HG02973 (cell line): ENCODE measurements at regions not wholly inside any gene's neighbourhood (a gene's known extent, or its start where the extent isn't known, plus 50 kb on each side); places are given as distances from the start of the nearest gene placed in this dataset.

ENCODE experiments used
- ATAC-seq: cut with Tn5 transposase; IDR thresholded peaks from one replicate; pipeline ENCODE4 v1.9.1; 2021; ENCODE audit warnings: moderate library complexity; ENCODE audit not compliant: unreplicated experiment

DNA sequence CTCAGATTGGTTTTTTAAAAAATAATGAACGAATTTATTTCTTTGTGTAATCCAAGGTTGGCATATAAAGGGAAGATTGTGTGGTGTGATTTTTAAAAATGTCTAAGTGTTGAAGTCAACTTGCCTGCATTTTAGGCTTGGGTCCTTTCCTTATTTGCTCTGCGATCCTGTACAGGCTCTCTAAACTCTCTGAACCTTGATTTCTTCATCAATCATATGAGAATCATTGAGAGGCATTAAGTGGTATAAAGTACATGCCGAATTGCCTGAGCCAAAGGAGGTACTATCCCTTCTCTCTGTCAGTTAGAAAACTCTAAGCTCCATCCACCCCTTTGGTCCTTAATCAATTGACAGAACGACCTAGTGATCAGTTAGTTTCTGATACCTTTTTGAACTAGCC lies 440.4 kb upstream of the MEX3C start:
- ATAC-seq: no peak

GRCh38 chr18:51639541-51639940 lies 442.1 kb upstream of the MEX3C start:
- no peak for ATAC-seq

GRCh38 chr18:51643483-51643882 lies 446.0 kb upstream of the MEX3C start:
- ATAC-seq: no peak

DNA sequence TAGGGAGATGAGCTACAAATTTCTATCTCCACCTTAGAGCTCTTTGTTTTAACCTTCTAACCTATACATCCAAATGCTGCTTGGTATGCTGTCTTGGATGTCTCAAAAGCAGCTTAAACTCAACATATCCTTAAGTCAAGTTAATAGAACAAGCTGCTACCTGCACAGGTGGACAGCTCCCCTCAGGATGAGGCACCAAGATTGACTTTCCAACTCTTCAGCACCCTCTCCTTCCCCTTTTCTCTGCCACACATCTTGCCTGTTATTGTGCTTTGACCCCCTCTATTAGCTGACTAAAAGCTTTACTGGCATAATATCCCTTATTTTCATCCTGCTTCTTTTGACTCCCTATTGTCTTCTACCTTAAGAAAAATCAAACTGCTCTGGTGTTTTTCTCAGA lies 448.1 kb upstream of the MEX3C start:
- no peak for ATAC-seq

DNA sequence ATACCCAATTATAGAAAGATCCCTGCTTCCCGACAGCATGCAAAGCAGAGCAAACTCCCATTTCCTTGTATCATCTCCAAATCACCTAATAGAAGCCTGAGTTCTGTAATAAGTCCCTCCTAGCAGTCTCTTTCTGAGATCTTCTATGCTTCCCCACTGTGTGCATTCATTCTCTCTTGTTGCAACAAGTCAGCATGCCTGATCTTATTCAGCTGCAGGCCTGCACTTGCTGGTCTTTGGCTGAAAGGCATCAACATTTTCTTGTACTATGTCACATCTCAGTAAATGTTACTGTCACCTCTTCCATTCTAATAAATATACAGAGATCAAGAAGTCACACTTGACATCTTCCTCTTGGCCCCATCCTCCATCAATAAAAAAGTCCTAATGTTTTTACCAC lies 449.9 kb upstream of the MEX3C start:
- ATAC-seq: no peak

DNA sequence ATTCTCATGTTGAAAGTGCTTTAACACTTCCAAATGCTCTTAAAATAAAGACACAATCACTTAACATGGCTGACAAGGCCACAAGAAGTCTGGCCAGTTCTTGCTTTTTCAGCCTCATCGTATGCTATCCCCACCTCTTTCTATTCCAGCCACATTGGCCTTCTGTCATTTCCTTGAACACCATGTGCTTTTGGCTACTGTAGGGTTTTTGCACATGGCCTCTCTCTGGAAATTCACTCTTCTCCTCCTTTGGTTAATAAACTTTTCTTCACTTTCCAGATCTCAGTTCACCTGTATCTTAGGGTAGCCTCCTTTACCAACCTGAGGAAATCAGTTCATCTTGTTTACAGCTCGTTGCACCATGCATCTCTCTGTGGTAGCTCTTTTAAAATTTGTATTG lies 450.5 kb upstream of the MEX3C start:
- ATAC-seq: no peak

- no peak for ATAC-seq
Measured at GRCh38 chr18:51649796-51650195, 452.3 kb upstream of the MEX3C start.

DNA sequence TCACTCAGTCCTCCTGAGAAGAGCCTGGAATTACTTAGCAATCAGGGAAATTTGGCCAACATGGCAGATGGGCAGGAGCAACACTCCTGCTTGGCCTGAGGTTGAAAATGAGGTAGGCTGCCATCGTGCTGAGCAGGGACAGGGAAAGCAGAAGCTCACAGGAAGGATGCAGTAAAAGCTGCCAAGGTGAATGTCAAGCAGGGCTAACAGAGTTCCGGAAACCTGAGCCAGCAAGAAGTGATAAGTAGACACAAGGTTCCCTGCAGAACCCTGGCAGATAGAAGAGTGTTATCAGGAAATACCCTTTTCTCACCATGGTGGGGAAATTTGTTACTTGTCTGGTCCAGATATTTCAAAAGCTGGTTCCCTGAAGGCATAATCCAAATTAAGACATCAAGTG lies 454.3 kb upstream of the MEX3C start:
- ATAC-seq: no peak

DNA sequence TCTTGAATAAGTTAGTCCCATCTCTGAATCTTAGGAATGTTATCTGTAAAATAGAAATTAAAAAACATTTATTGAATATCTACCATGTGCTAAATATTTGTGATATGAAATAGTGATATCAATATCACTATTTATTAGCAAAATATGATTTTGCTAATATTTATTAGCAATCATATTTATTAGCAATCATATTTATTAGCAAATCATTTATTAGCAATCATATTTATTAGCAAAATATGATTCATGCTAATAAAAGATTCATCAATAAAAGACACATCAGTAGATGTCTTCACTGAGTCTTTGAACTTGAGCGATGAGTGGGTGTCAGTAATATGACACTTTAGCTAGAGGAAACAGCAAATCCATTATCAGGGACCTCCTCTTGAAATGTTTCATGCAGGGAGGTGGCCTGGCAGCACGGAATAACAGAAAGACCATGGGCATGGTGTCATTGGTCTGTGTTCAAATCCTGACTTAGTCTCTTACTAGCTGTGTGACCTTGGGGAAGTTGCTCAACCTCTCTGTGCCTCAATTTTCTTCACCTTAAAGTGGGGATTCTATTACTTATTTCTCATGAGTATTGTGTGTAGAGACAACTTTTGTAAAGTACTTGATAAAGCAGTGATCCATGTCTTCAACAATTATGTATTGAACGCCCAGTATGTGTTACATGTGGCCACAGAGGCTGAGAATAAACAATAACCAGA lies 456.2 kb upstream of the MEX3C start:
- no peak for ATAC-seq

GRCh38 chr18:51654488-51655326 lies 457.2 kb upstream of the MEX3C start:
- ATAC-seq: peak; percentile 65

- peak; percentile 84 for ATAC-seq
Measured at GRCh38 chr18:51655327-51655698, 457.8 kb upstream of the MEX3C start.

DNA sequence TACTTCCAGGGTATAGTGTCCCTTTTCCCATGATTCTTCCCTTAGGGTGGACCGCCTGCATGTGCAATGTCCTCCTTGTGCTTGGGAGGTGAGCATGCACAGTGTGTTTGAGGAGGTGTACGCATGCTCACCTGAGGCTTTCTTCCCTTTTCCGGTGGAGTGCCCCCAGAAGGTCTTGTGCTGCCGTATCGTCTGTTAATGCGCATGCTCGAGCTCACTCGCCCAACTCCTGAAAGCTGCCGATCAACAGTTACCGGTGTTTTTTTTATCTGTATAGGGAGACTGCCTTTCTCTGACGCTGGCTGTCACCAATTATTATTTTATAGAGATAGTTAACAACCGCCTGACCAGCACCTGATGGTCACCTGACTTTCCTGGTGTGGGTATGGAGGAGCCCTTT lies 458.8 kb upstream of the MEX3C start:
- ATAC-seq: no peak

- ATAC-seq: no peak
Measured at GRCh38 chr18:51658436-51658835, 461.0 kb upstream of the MEX3C start.

- no peak for ATAC-seq
Measured at GRCh38 chr18:51659781-51660180, 462.3 kb upstream of the MEX3C start.

GRCh38 chr18:51660188-51660715 lies 462.8 kb upstream of the MEX3C start:
- ATAC-seq: no peak

DNA sequence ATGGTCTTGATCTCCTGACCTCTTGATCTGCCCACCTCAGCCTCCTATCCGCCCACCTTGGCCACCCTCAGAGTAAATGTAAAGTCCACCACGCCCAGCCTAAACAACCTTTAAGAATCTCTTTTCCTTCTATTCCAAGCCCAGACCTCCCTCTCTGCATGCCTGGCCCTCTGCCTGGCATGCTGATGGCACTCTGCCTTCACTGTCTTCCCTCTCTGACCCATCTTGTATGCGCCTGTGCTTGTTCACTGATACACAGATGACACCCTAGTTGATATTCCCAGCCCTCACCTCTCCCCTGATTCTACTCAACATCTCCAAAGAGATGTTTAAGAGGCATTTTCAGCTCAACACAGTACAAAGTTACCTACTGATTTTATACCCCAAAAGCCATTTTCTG lies 466.8 kb upstream of the MEX3C start:
- ATAC-seq: no peak

DNA sequence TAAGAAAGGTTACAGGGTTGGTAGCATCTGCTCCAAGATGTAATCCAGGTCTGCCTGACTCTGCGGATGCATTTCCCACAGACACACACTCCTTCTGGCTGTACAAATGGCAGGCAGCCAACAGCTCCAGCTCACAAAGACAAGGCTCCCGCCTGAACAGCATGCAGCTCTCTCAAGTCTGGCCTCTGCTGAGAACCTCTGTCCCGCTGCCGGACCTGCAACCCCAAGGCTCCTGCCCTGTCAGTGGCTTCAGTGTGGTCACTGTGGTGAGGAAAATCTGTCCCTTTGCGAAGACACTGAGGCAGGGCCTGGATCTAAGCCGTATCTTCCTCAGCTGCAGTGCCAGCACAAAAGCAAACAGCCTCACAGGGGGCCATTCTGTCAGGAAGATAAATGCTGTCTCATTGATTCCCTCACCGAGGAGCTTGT lies 469.3 kb upstream of the MEX3C start:
- ATAC-seq: no peak

GRCh38 chr18:51668101-51668500 lies 470.6 kb upstream of the MEX3C start:
- peak; percentile 73 for ATAC-seq

- ATAC-seq: no peak
Measured at GRCh38 chr18:51668607-51669006, 471.1 kb upstream of the MEX3C start.

DNA sequence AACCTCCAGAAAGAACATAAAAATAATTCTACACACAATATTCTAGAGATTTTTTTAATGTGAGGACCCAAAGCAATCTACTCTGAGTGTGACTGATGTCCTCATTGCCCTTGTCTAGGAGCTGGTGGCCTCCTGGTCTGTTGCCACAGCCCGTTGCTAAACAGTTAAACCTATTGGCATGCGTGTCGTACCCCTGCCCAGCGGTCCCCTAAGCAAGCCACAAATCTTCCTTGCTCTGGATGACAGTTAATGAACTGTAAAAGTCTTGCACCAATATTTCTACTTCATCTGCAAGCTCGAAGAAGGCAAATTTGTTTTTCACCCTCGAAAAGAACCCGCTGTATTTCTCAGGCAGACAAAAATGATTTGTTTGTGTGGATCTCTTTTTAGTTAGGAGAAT lies 489.1 kb upstream of the MEX3C start:
- no peak for ATAC-seq

- no peak for ATAC-seq
Measured at GRCh38 chr18:51687845-51688585, 490.5 kb upstream of the MEX3C start.

DNA sequence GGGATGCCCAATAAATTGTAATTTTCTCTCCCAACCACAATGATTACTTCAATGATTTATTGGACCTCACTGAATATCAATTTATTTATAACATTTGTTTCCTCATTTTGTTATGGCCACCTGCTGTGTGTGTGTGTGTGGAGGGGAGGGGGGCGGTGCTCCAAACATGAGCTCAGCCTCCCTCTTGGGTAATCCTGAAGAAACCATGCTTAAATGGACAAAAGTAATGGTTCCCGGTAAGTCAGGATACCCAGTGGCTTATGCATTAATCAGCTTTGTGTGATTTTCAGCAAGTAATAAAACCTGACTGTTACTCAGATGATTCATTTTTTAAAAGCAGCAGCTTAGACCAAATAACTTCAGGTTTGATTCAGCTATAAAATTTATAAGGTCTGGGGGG lies 495.1 kb upstream of the MEX3C start:
- no peak for ATAC-seq
